ENCODE measurements at regions not wholly inside any gene's neighbourhood (a gene's known extent, or its start where the extent isn't known, plus 50 kb on each side); places are given as distances from the start of the nearest gene placed in this dataset.
"Not testable (repeated sequence)": the region's sequence is repeated elsewhere in the genome, so short reads cannot be mapped to it uniquely, and the experiment has no call there.

DNA sequence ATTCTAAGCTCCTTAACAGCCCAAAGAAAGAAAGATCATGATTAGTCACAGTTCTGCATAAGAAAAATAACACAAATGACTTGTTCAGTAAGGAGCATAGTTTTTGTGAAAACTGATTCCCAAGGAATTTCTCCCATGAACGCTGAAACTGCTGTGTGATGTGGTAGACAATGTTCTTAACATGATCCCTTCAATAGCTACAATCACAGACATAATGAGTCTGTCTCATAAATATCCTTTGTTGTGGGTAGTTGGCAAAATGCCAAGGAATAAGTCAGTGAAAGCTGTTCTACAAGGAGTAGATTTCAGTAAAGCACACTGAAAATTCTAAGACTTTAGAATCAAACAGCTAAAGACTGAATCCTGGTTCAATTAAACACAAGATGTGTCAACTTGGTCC lies 404.8 kb downstream of the HLX start:
- H4K20me1 ChIP-seq (ENCODE audit: control insufficient read depth, extremely low read depth, insufficient read depth, low read length) = no peaks in the 10 kb centered on the region
- no peaks in the 10 kb centered on the region for H3K9me3 ChIP-seq (ENCODE audit: control insufficient read depth, insufficient read depth, low read depth, low read length)
- H2AFZ ChIP-seq (ENCODE audit: low read length) = no peak overlapping the region
- H3K4me1 ChIP-seq (ENCODE audit: control insufficient read depth, extremely low read depth, insufficient read depth, low read length) = no peaks in the 10 kb centered on the region
- H3K27ac ChIP-seq (ENCODE audit: insufficient read depth, low read length) = no peak overlapping the region
- H3K4me3 ChIP-seq (replicated peaks in 1 of 4; ENCODE audit: control extremely low read depth in 1 of 4, insufficient read depth in 1 of 4, low read depth in 3 of 4, low read length in 4 of 4) = no peak overlapping the region
- no peak overlapping the region for H3K9ac ChIP-seq (ENCODE audit: insufficient read depth, low read length)
- TF ChIP-seq EZH2 (IDR thresholded peaks at IDR 0.05; ENCODE audit: low read length, missing control alignments) (no peak), CTCF (conservative IDR thresholded peaks at IDR 0.05 in 1 of 2, IDR thresholded peaks at IDR 0.05 in 1 of 2; ENCODE audit: low read depth in 1 of 2, low read length in 2 of 2) (no peak)
- no peaks in the 10 kb centered on the region for H3K36me3 ChIP-seq (ENCODE audit: control insufficient read depth, insufficient read depth, low read length)
- peak; percentile 88 to 94 for DNase-seq (ENCODE audit: low read depth in 2 of 2)
- H3K4me2 ChIP-seq (ENCODE audit: extremely low read depth, insufficient read depth, low read length) = no peak overlapping the region
- H3K79me2 ChIP-seq (ENCODE audit: control insufficient read depth, insufficient read depth, low read length) = no peaks in the 10 kb centered on the region
- no peaks in the 10 kb centered on the region for H3K27me3 ChIP-seq (ENCODE audit: control insufficient read depth, insufficient read depth, low read length)

GRCh38 chr1:221284991-221285390 lies 405.7 kb downstream of the HLX start:
- not testable (repeated sequence) for DNase-seq (ENCODE audit: low read depth in 2 of 2); H3K4me2 ChIP-seq (ENCODE audit: extremely low read depth, insufficient read depth, low read length); H3K4me3 ChIP-seq (replicated peaks in 1 of 4; ENCODE audit: control extremely low read depth in 1 of 4, insufficient read depth in 1 of 4, low read depth in 3 of 4, low read length in 4 of 4); H3K79me2 ChIP-seq (ENCODE audit: control insufficient read depth, insufficient read depth, low read length); H3K9me3 ChIP-seq (ENCODE audit: control insufficient read depth, insufficient read depth, low read depth, low read length); H3K36me3 ChIP-seq (ENCODE audit: control insufficient read depth, insufficient read depth, low read length); H3K9ac ChIP-seq (ENCODE audit: insufficient read depth, low read length); H4K20me1 ChIP-seq (ENCODE audit: control insufficient read depth, extremely low read depth, insufficient read depth, low read length); H3K4me1 ChIP-seq (ENCODE audit: control insufficient read depth, extremely low read depth, insufficient read depth, low read length); H2AFZ ChIP-seq (ENCODE audit: low read length); H3K27me3 ChIP-seq (ENCODE audit: control insufficient read depth, insufficient read depth, low read length); H3K27ac ChIP-seq (ENCODE audit: insufficient read depth, low read length)

- H2AFZ ChIP-seq (ENCODE audit: low read length); H3K9ac ChIP-seq (ENCODE audit: insufficient read depth, low read length); H3K4me3 ChIP-seq (replicated peaks in 1 of 4; ENCODE audit: control extremely low read depth in 1 of 4, insufficient read depth in 1 of 4, low read depth in 3 of 4, low read length in 4 of 4); H3K4me2 ChIP-seq (ENCODE audit: extremely low read depth, insufficient read depth, low read length); H3K9me3 ChIP-seq (ENCODE audit: control insufficient read depth, insufficient read depth, low read depth, low read length); H3K27ac ChIP-seq (ENCODE audit: insufficient read depth, low read length); H3K36me3 ChIP-seq (ENCODE audit: control insufficient read depth, insufficient read depth, low read length); DNase-seq (ENCODE audit: low read depth in 2 of 2); H3K27me3 ChIP-seq (ENCODE audit: control insufficient read depth, insufficient read depth, low read length); H4K20me1 ChIP-seq (ENCODE audit: control insufficient read depth, extremely low read depth, insufficient read depth, low read length); H3K4me1 ChIP-seq (ENCODE audit: control insufficient read depth, extremely low read depth, insufficient read depth, low read length); H3K79me2 ChIP-seq (ENCODE audit: control insufficient read depth, insufficient read depth, low read length): not testable (repeated sequence)
These were observed 406.4 kb downstream of the HLX start for GRCh38 chr1:221285458-221286210.

DNA sequence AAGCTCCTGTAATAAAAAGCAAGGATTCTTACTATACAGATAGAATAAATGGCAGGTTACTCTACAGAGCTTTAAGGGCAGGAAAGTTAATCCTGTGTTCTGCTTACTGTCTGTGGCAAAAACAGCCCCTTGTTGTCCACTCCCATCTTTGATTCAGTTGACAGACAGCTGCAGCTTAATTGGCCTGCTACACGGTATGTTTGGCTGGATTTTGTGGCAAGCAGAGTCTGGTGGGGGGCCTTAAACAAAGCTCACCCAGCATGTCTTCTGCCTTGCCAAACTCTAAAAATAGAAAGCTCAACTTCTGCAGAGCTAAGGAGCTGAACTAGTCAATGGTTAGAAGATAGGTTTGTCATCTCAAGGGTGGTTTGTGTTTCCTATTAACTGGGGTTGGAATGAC lies 407.2 kb downstream of the HLX start:
- Histone ChIP-seq H3K4me3 (replicated peaks in 1 of 4; ENCODE audit: control extremely low read depth in 1 of 4, insufficient read depth in 1 of 4, low read depth in 3 of 4, low read length in 4 of 4) (no peak overlapping the region), H3K36me3 (ENCODE audit: control insufficient read depth, insufficient read depth, low read length) (no peaks in the 10 kb centered on the region), H4K20me1 (ENCODE audit: control insufficient read depth, extremely low read depth, insufficient read depth, low read length) (no peaks in the 10 kb centered on the region), H3K4me1 (ENCODE audit: control insufficient read depth, extremely low read depth, insufficient read depth, low read length) (no peaks in the 10 kb centered on the region), H3K27me3 (ENCODE audit: control insufficient read depth, insufficient read depth, low read length) (no peaks in the 10 kb centered on the region), H3K27ac (ENCODE audit: insufficient read depth, low read length) (no peak overlapping the region), H3K9me3 (ENCODE audit: control insufficient read depth, insufficient read depth, low read depth, low read length) (no peaks in the 10 kb centered on the region), H3K79me2 (ENCODE audit: control insufficient read depth, insufficient read depth, low read length) (no peaks in the 10 kb centered on the region), H3K9ac (ENCODE audit: insufficient read depth, low read length) (no peak overlapping the region), H2AFZ (ENCODE audit: low read length) (no peak overlapping the region), H3K4me2 (ENCODE audit: extremely low read depth, insufficient read depth, low read length) (no peak overlapping the region)
- DNase-seq (ENCODE audit: low read depth in 2 of 2) = no peak
- TF ChIP-seq CTCF (conservative IDR thresholded peaks at IDR 0.05 in 1 of 2, IDR thresholded peaks at IDR 0.05 in 1 of 2; ENCODE audit: low read depth in 1 of 2, low read length in 2 of 2) (no peak), EZH2 (IDR thresholded peaks at IDR 0.05; ENCODE audit: low read length, missing control alignments) (no peak)
